ENCODE measurements at regions not wholly inside any gene's neighbourhood (a gene's known extent, or its start where the extent isn't known, plus 50 kb on each side); places are given as distances from the start of the nearest gene placed in this dataset.

- H3K27me3 ChIP-seq: no peaks in the 10 kb centered on the region
- TF ChIP-seq POLR2AphosphoS5 (IDR thresholded peaks at IDR 0.05) (no peak), POLR2A (IDR thresholded peaks at IDR 0.05) (no peak), EP300 (IDR thresholded peaks at IDR 0.05) (no peak)
- TF ChIP-seq, protein P1, sequence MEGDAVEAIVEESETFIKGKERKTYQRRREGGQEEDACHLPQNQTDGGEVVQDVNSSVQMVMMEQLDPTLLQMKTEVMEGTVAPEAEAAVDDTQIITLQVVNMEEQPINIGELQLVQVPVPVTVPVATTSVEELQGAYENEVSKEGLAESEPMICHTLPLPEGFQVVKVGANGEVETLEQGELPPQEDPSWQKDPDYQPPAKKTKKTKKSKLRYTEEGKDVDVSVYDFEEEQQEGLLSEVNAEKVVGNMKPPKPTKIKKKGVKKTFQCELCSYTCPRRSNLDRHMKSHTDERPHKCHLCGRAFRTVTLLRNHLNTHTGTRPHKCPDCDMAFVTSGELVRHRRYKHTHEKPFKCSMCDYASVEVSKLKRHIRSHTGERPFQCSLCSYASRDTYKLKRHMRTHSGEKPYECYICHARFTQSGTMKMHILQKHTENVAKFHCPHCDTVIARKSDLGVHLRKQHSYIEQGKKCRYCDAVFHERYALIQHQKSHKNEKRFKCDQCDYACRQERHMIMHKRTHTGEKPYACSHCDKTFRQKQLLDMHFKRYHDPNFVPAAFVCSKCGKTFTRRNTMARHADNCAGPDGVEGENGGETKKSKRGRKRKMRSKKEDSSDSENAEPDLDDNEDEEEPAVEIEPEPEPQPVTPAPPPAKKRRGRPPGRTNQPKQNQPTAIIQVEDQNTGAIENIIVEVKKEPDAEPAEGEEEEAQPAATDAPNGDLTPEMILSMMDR (IDR thresholded peaks at IDR 0.05): no peak
- ATAC-seq (ENCODE audit: low FRiP score in 2 of 2) (no peak), DNase-seq (no peak)
- H3K4me1 ChIP-seq: no peaks in the 10 kb centered on the region
- no peak overlapping the region for H3K4me3 ChIP-seq
- H3K27ac ChIP-seq: no peak overlapping the region
- H3K9me3 ChIP-seq: no peaks in the 10 kb centered on the region
- H3K36me3 ChIP-seq: no peaks in the 10 kb centered on the region
- 62 to 85% methylated on average over 3 of the region's 3 CpGs for WGBS, 2 donors
Measured at GRCh38 chr3:36317915-36318314, 62.4 kb upstream of the STAC start.

- H3K36me3 ChIP-seq: no peaks in the 10 kb centered on the region
- no peak overlapping the region for H3K27ac ChIP-seq
- TF ChIP-seq POLR2AphosphoS5 (IDR thresholded peaks at IDR 0.05) (no peak), EP300 (IDR thresholded peaks at IDR 0.05) (no peak), POLR2A (IDR thresholded peaks at IDR 0.05) (no peak)
- TF ChIP-seq, protein P1 (IDR thresholded peaks at IDR 0.05): no peak
- 68 to 72% methylated on average over 3 of the region's 3 CpGs for WGBS, 2 donors
- H3K4me3 ChIP-seq: no peak overlapping the region
- no peaks in the 10 kb centered on the region for H3K4me1 ChIP-seq
- H3K9me3 ChIP-seq: no peaks in the 10 kb centered on the region
- H3K27me3 ChIP-seq: no peaks in the 10 kb centered on the region
- ATAC-seq (ENCODE audit: low FRiP score in 2 of 2): peak in 1 of 2 donors; percentile 42
- DNase-seq: no peak
Measured at GRCh38 chr3:36318621-36319200, 61.6 kb upstream of the STAC start.

- Histone ChIP-seq H3K27me3 (no peaks in the 10 kb centered on the region), H3K9me3 (no peaks in the 10 kb centered on the region), H3K36me3 (no peaks in the 10 kb centered on the region), H3K27ac (no peak overlapping the region), H3K4me1 (no peaks in the 10 kb centered on the region), H3K4me3 (no peak overlapping the region)
- DNase-seq: no peak
- TF ChIP-seq, protein P1 (IDR thresholded peaks at IDR 0.05): no peak
- no peak for TF ChIP-seq EP300 (IDR thresholded peaks at IDR 0.05)
- no peak for TF ChIP-seq POLR2A (IDR thresholded peaks at IDR 0.05)
- TF ChIP-seq POLR2AphosphoS5 (IDR thresholded peaks at IDR 0.05): no peak
- no peak for ATAC-seq (ENCODE audit: low FRiP score in 2 of 2)
- 74 to 79% methylated on average over 1 of the region's 1 CpG for WGBS, 2 donors
Measured at GRCh38 chr3:36319680-36320079, 60.6 kb upstream of the STAC start.

Measured in upper lobe of left lung (tissue), 6 donors.